Endothelial cell of umbilical vein (primary cell): ENCODE measurements at regions not wholly inside any gene's neighbourhood (a gene's known extent, or its start where the extent isn't known, plus 50 kb on each side); places are given as distances from the start of the nearest gene placed in this dataset.

ENCODE experiments used
- BruUV-seq: library from RNA; stranded (reverse); fragments of 400-500 nt; replicated peaks from 2 replicates; lab custom pipeline; 2021; lab: Mats Ljungman, UMichigan
- CTCF ChIA-PET: fragments of 300-600, 350-600 bp; sonication (Branson Sonifier 250); formaldehyde crosslinking; loops from one replicate; lab custom pipeline; 2021; ENCODE audit warnings: antibody characterized with exemption, inconsistent platforms; lab: Charles Lee
- POLR2A ChIA-PET: fragments of 300-600, 350-600 bp; sonication (Branson Sonifier 250); formaldehyde crosslinking; loops from one replicate; lab custom pipeline; 2021; ENCODE audit warnings: antibody characterized with exemption, inconsistent platforms; lab: Charles Lee
- DNase-seq: peaks from one replicate; pipeline ENCODE4 v3.0.0-alpha.2; 2011; ENCODE audit warnings: low read depth, low spot score
- FAIRE-seq: peaks from 2 replicates; lab custom pipeline; 2011; peaks lifted over from hg19 to GRCh38; lab: Jason Lieb, UNC
- H2AFZ ChIP-seq: 2 replicates; pipeline ENCODE4 v1.6.0; 2012; ENCODE audit warnings: low read depth, low read length, control low read depth, inconsistent platforms
- H3K27ac ChIP-seq: 2 replicates; pipeline ENCODE4 v1.5.1; 2011; ENCODE audit warnings: low read depth, mild to moderate bottlenecking, control low read depth, low read length, moderate library complexity; ENCODE audit not compliant: insufficient read depth
- H3K27me3 ChIP-seq, 2 experiments: 2 replicates each; pipeline versions ENCODE4 v1.6.0 to v1.6.1; 2011; ENCODE audit warnings: low read length in 2 of 2, mixed read lengths in 1 of 2; ENCODE audit not compliant: control insufficient read depth in 2 of 2, insufficient read depth in 2 of 2
- H3K36me3 ChIP-seq, 2 experiments: 2 replicates in 1 of 2; 3 replicates in 1 of 2; pipeline ENCODE4 v1.5.1; 2011; ENCODE audit warnings: low read length in 2 of 2, mild to moderate bottlenecking in 1 of 2, moderate library complexity in 1 of 2; ENCODE audit not compliant: control insufficient read depth in 2 of 2, insufficient read depth in 2 of 2; ENCODE audit errors: extremely low read depth in 1 of 2
- H3K4me1 ChIP-seq: 3 replicates; pipeline ENCODE4 v1.5.1; 2011; ENCODE audit warnings: mild to moderate bottlenecking, low read length; ENCODE audit not compliant: control insufficient read depth, insufficient read depth; ENCODE audit errors: extremely low read depth
- H3K4me2 ChIP-seq: 2 replicates; pipeline ENCODE4 v1.6.1; 2011; ENCODE audit warnings: low read length, control low read depth, mixed read lengths; ENCODE audit not compliant: insufficient read depth
- H3K4me3 ChIP-seq, 3 experiments: fragments of 200-600 bp in 1 of 3; sonication (generic), shearing (Covaris generic) in 1 of 3; replicated peaks in 1 of 3; 2 replicates each; pipeline ENCODE4 v1.5.1; 2011 to 2016; ENCODE audit warnings: control low read depth in 3 of 3, low read length in 3 of 3, mild to moderate bottlenecking in 2 of 3, inconsistent platforms in 1 of 3, low read depth in 1 of 3, moderate library complexity in 1 of 3; ENCODE audit not compliant: insufficient read depth in 1 of 3
- H3K79me2 ChIP-seq: 2 replicates; pipeline ENCODE4 v1.6.0; 2012; ENCODE audit warnings: low read length, inconsistent platforms; ENCODE audit not compliant: control insufficient read depth, insufficient read depth
- H3K9ac ChIP-seq: replicated peaks from 2 replicates; pipeline ENCODE3; 2011; ENCODE audit warnings: low read length, control low read depth; ENCODE audit not compliant: insufficient read depth; ENCODE audit errors: extremely low read depth
- H3K9me1 ChIP-seq: replicated peaks from 3 replicates; pipeline ENCODE4 v1.6.0; 2011; ENCODE audit warnings: mild to moderate bottlenecking, low read length; ENCODE audit not compliant: control insufficient read depth, insufficient read depth; ENCODE audit errors: extremely low read depth
- H3K9me3 ChIP-seq: replicated peaks from 2 replicates; pipeline ENCODE4 v1.5.1; 2012; ENCODE audit warnings: low read length, inconsistent platforms; ENCODE audit not compliant: control insufficient read depth, insufficient read depth
- H4K20me1 ChIP-seq: replicated peaks from 2 replicates; pipeline ENCODE3; 2011; ENCODE audit warnings: mild to moderate bottlenecking, low read length; ENCODE audit not compliant: control insufficient read depth, insufficient read depth; ENCODE audit errors: extremely low read depth
- CTCF ChIP-seq, 2 donors: IDR thresholded peaks; 1 replicate in 1 of 2; 2 replicates in 1 of 2; pipeline ENCODE4 v1.5.1; 2011; ENCODE audit warnings: low read length in 2 of 2, mild to moderate bottlenecking in 2 of 2, moderate library complexity in 2 of 2, control low read depth in 1 of 2, inconsistent platforms in 1 of 2, low read depth in 1 of 2; ENCODE audit not compliant: insufficient read depth in 1 of 2; ENCODE audit errors: extremely low read depth in 1 of 2
- EZH2 ChIP-seq: IDR thresholded peaks from 2 replicates; pipeline ENCODE4 v1.6.1; 2012; ENCODE audit warnings: borderline replicate concordance, low read depth, mild to moderate bottlenecking, moderate library complexity, low read length, inconsistent platforms; ENCODE audit not compliant: severe bottlenecking
- FOS ChIP-seq: IDR thresholded peaks from 2 replicates; pipeline ENCODE4 v1.6.1; 2011; ENCODE audit warnings: mild to moderate bottlenecking, low read length, moderate library complexity, borderline replicate concordance; ENCODE audit not compliant: insufficient read depth
- GATA2 ChIP-seq: IDR thresholded peaks from 2 replicates; pipeline ENCODE4 v1.7.0; 2011; ENCODE audit warnings: low read depth, mild to moderate bottlenecking, moderate library complexity, mixed read lengths, low read length; ENCODE audit not compliant: insufficient read length, insufficient read depth
- JUN ChIP-seq: IDR thresholded peaks from 2 replicates; pipeline ENCODE4 v1.6.1; 2011; ENCODE audit warnings: borderline replicate concordance, low read depth; ENCODE audit not compliant: insufficient read length, insufficient read depth
- MAX ChIP-seq: IDR thresholded peaks from 2 replicates; pipeline ENCODE4 v1.6.1; 2011; ENCODE audit not compliant: insufficient read depth, insufficient read length
- MYC ChIP-seq: IDR thresholded peaks from one replicate; pipeline ENCODE4 v1.6.1; 2011; ENCODE audit warnings: mild to moderate bottlenecking, low read depth, low read length
- POLR2A ChIP-seq: IDR thresholded peaks from 2 replicates; pipeline ENCODE4 v1.6.1; 2012; ENCODE audit warnings: low read depth, mild to moderate bottlenecking, control low read depth, low read length
- POLR2AphosphoS5 ChIP-seq: IDR thresholded peaks from 2 replicates; pipeline ENCODE4 v1.6.1; 2012; ENCODE audit warnings: low read depth, mild to moderate bottlenecking, control low read depth, low read length, moderate library complexity; ENCODE audit not compliant: insufficient read depth
- dilution Hi-C: fragments of 300-500 bp; cut with MboI; formaldehyde crosslinking; loops from one replicate; pipeline ENCODE4 v1.15.0; 2019; ENCODE audit warnings: low sequenced_read_pairs; ENCODE audit not compliant: extremely low pct_ligation_motif_present
- intact Hi-C: fragments of 100-400 bp; cut with micrococcal nuclease; formaldehyde crosslinking; loops from one replicate; pipeline ENCODE4 v1.10.0; 2022

GRCh38 chr2:19731037-19731436 lies 170.7 kb downstream of the TTC32 start:
- Histone ChIP-seq H3K4me3 (no peak overlapping the region), H3K79me2 (no peaks in the 10 kb centered on the region), H2AFZ (no peak overlapping the region), H3K36me3 (no peaks in the 10 kb centered on the region), H3K4me2 (no peak overlapping the region), H3K9ac (no peak overlapping the region), H4K20me1 (no peaks in the 10 kb centered on the region), H3K9me1 (no peaks in the 10 kb centered on the region), H3K4me1 (no peaks in the 10 kb centered on the region), H3K27me3 (peaks cover 0 to 6% of the 10 kb centered on the region in 2 experiments), H3K9me3 (no peaks in the 10 kb centered on the region), H3K27ac (no peak overlapping the region)
- intact Hi-C loops (no loop called here), dilution Hi-C loops (no loop called here)
- no TSS peak for BruUV-seq
- no peak for DNase-seq
- ChIA-PET CTCF (interaction anchor here (1.6 kb wide), 1 partner anchor 18 kb away, joined by 3 read pairs; no protein-coding TSS in a partner anchor), POLR2A (interaction anchor here (0.5 kb wide), 1 partner anchor 556 kb away, joined by 3 read pairs; no protein-coding TSS in a partner anchor)
- no peak for TF ChIP-seq EZH2
- TF ChIP-seq MYC: no peak
- FAIRE-seq: no peak

GRCh38 chr2:19728125-19728524 lies 173.7 kb downstream of the TTC32 start:
- H4K20me1 ChIP-seq: no peaks in the 10 kb centered on the region
- ChIA-PET CTCF (interaction anchor here (0.9 kb wide), 1 partner anchor 58 kb away, joined by 3 read pairs; no protein-coding TSS in a partner anchor), POLR2A (no interaction called here)
- H2AFZ ChIP-seq: no peak overlapping the region
- no peaks in the 10 kb centered on the region for H3K4me1 ChIP-seq
- FAIRE-seq (no peak), DNase-seq (no peak)
- H3K9ac ChIP-seq: no peak overlapping the region
- no peaks in the 10 kb centered on the region for H3K36me3 ChIP-seq
- peaks cover 0 to 6% of the 10 kb centered on the region in 2 experiments for H3K27me3 ChIP-seq
- dilution Hi-C loops (no loop called here), intact Hi-C loops (no loop called here)
- H3K79me2 ChIP-seq: no peaks in the 10 kb centered on the region
- H3K4me2 ChIP-seq: no peak overlapping the region
- H3K9me1 ChIP-seq: no peaks in the 10 kb centered on the region
- no peak overlapping the region for H3K27ac ChIP-seq
- no peak for TF ChIP-seq EZH2
- no peak for TF ChIP-seq GATA2
- TF ChIP-seq POLR2AphosphoS5: no peak
- TF ChIP-seq CTCF (IDR thresholded peaks at IDR 0.05; ENCODE audit: extremely low read depth in 1 of 2, insufficient read depth in 1 of 2, low read depth in 1 of 2, low read length in 2 of 2): no peak
- no peak for TF ChIP-seq MYC
- TF ChIP-seq FOS: no peak
- TF ChIP-seq MAX: no peak
- TF ChIP-seq JUN: no peak
- TF ChIP-seq POLR2A: no peak
- H3K9me3 ChIP-seq: no peaks in the 10 kb centered on the region
- H3K4me3 ChIP-seq: no peak overlapping the region
- BruUV-seq: no TSS peak
